ENCODE measurements at regions not wholly inside any gene's neighbourhood (a gene's known extent, or its start where the extent isn't known, plus 50 kb on each side); places are given as distances from the start of the nearest gene placed in this dataset.
A peak's percentile ranks its signal among the peaks of the same experiment; 100 is the strongest.
"Not testable (repeated sequence)": the region's sequence is repeated elsewhere in the genome, so short reads cannot be mapped to it uniquely, and the experiment has no call there.

DNA sequence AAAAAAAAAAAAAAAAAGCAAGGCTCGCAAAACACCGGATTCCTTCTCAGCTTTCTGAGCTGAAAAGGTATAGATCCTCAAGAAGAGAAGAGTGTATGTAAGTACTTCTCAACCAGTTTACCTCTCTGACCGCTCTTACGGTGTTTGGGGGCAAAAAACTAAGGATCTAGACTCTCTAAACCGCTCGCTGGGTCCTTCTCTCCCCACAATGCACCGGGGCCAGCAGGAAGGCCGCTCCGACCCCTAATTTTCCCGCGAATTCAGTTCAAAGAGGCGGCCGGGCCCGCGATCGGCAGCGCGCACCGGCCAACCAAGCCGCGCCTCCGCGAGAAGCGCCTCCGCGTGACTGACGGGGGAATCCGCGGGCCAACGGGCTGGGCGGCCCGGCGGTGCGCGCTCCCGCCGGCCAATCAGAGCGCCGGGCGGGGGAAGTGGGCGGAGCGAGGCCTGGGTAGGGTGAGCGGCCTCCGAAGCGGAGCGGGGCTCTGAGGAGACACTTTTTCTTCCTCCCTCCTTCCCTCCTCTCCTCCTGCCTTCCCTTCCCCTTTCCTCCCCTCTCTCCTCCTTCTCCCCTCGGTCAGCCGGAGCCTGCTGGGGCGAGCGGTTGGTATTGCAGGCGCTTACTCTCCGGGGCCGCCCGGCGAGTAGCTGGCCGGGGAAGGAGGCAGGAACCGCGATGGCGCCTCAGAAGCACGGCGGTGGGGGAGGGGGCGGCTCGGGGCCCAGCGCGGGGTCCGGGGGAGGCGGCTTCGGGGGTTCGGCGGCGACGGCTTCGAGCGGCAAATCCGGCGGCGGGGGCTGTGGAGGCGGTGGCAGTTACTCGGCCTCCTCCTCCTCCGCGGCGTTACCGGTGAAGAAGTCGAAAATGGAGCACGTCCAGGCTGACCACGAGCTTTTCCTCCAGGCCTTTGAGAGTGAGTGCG, 93.0 kb downstream of the CRLF3 start:
- POLR2A ChIA-PET; CTCF ChIA-PET; H3K36me3 ChIP-seq (ENCODE audit: control insufficient read depth in 4 of 4, insufficient read depth in 4 of 4, low read length in 3 of 4); H3K27me3 ChIP-seq (replicated peaks in 2 of 5; ENCODE audit: control insufficient read depth in 4 of 5, insufficient read depth in 5 of 5, low read length in 4 of 5); H3K9me3 ChIP-seq (ENCODE audit: control extremely low read depth in 1 of 5, control insufficient read depth in 4 of 5, insufficient read depth in 2 of 5, low read depth in 1 of 5, low read length in 4 of 5): not testable (repeated sequence)
- DNase-seq: peak; percentile 71 to 89 (median 85)
- peak overlapping the region; percentile 73 to 90 (median 76) for H3K4me3 ChIP-seq (ENCODE audit: control insufficient read depth in 1 of 7, extremely low read depth in 1 of 7, insufficient read depth in 4 of 7, low read depth in 2 of 7, low read length in 6 of 7)
- WGBS (ENCODE audit: insufficient coverage): 1% methylated on average over 36 of the region's 87 CpGs
- H3K4me1 ChIP-seq (ENCODE audit: control extremely low read depth in 1 of 4, control insufficient read depth in 4 of 4, insufficient read depth in 4 of 4, low read length in 3 of 4): peaks cover 3 to 38% (median 24%) of the 10 kb centered on the region in 4 experiments
- H3K27ac ChIP-seq (ENCODE audit: insufficient read depth in 1 of 2, low read depth in 1 of 2, low read length in 2 of 2, poor library complexity in 1 of 2, severe bottlenecking in 2 of 2): peak overlapping the region; percentile 70 to 86

DNA sequence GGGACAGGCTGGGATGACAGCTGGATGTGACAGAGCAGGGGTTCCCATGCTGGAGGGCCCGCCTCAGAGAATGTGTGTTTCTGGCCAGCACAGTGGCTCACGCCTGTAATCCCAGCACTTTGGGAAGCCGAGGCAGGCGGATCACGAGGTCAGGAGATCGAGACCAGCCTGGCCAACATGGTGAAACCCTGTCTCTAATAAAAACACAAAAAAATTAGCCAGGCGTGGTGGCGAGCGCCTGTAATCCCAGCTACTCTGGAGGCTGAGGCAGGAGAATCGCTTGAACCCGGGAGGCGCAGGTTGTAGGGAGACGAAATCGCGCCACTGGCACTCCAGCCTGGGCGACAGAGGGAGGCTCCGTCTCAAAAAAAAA, 93.7 kb downstream of the CRLF3 start:
- peaks cover 3 to 38% (median 24%) of the 10 kb centered on the region in 4 experiments for H3K4me1 ChIP-seq (ENCODE audit: control extremely low read depth in 1 of 4, control insufficient read depth in 4 of 4, insufficient read depth in 4 of 4, low read length in 3 of 4)
- CTCF ChIA-PET; H3K9me3 ChIP-seq (ENCODE audit: control extremely low read depth in 1 of 5, control insufficient read depth in 4 of 5, insufficient read depth in 2 of 5, low read depth in 1 of 5, low read length in 4 of 5); DNase-seq; H3K36me3 ChIP-seq (ENCODE audit: control insufficient read depth in 4 of 4, insufficient read depth in 4 of 4, low read length in 3 of 4); POLR2A ChIA-PET; H3K27me3 ChIP-seq (replicated peaks in 2 of 5; ENCODE audit: control insufficient read depth in 4 of 5, insufficient read depth in 5 of 5, low read length in 4 of 5): not testable (repeated sequence)
- WGBS (ENCODE audit: insufficient coverage): 34% methylated on average over 7 of the region's 17 CpGs
- H3K27ac ChIP-seq (ENCODE audit: insufficient read depth in 1 of 2, low read depth in 1 of 2, low read length in 2 of 2, poor library complexity in 1 of 2, severe bottlenecking in 2 of 2): peak overlapping the region in 1 of 2 experiments; percentile 86
- H3K4me3 ChIP-seq (ENCODE audit: control insufficient read depth in 1 of 7, extremely low read depth in 1 of 7, insufficient read depth in 4 of 7, low read depth in 2 of 7, low read length in 6 of 7): peak overlapping the region in 6 of 7 experiments; percentile 46 to 77 (median 56)

- POLR2A ChIA-PET: interaction anchor here (2.0 kb wide), 1 partner anchor 13 kb away, joined by 4 read pairs; no protein-coding TSS in a partner anchor
- H3K4me1 ChIP-seq (ENCODE audit: control extremely low read depth in 1 of 4, control insufficient read depth in 4 of 4, insufficient read depth in 4 of 4, low read length in 3 of 4): peaks cover 3 to 38% (median 24%) of the 10 kb centered on the region in 4 experiments
- H3K36me3 ChIP-seq (ENCODE audit: control insufficient read depth in 4 of 4, insufficient read depth in 4 of 4, low read length in 3 of 4); DNase-seq; H3K27ac ChIP-seq (ENCODE audit: insufficient read depth in 1 of 2, low read depth in 1 of 2, low read length in 2 of 2, poor library complexity in 1 of 2, severe bottlenecking in 2 of 2); H3K4me3 ChIP-seq (ENCODE audit: control insufficient read depth in 1 of 7, extremely low read depth in 1 of 7, insufficient read depth in 4 of 7, low read depth in 2 of 7, low read length in 6 of 7); CTCF ChIA-PET; H3K27me3 ChIP-seq (replicated peaks in 2 of 5; ENCODE audit: control insufficient read depth in 4 of 5, insufficient read depth in 5 of 5, low read length in 4 of 5); H3K9me3 ChIP-seq (ENCODE audit: control extremely low read depth in 1 of 5, control insufficient read depth in 4 of 5, insufficient read depth in 2 of 5, low read depth in 1 of 5, low read length in 4 of 5): not testable (repeated sequence)
- 97% methylated on average over 7 of the region's 8 CpGs for WGBS (ENCODE audit: insufficient coverage)
Measured at GRCh38 chr17:30730171-30730836, 94.2 kb downstream of the CRLF3 start.

DNA sequence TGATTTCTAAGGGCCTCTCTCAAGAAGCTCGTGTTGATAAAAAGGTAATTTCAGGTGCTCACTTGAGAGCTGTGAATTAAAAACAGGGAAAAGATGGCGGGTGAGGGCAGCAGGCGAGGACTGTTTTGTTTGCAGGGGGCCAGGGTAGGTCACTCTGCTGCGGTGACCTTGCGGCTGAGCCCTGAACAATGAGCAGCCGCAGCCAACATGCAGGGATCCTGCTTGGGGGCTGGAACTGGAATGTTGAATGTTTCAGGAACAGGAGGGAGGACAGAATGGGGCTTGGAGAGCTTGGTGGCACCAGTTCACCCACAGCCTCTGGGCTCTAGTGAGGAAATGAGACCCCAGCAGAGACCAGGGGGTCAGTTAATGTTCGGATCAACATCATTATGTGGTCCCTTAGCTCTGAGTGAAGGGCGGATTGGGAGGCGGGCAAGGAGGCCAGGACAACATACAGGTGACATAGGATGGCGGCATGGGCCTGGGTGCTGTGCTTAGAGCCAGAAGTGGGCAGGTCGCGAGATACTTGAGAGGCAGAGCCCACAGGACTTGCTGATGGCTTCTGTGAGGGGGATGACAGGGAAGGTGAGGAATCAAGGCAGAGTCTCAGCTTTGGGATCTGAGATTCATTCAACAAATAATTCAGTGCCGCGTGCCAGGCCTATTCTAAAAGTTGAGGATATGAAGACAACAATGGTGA, 94.9 kb downstream of the CRLF3 start:
- WGBS (ENCODE audit: insufficient coverage): 97% methylated on average over 12 of the region's 14 CpGs
- CTCF ChIA-PET: not testable (repeated sequence)

DNA sequence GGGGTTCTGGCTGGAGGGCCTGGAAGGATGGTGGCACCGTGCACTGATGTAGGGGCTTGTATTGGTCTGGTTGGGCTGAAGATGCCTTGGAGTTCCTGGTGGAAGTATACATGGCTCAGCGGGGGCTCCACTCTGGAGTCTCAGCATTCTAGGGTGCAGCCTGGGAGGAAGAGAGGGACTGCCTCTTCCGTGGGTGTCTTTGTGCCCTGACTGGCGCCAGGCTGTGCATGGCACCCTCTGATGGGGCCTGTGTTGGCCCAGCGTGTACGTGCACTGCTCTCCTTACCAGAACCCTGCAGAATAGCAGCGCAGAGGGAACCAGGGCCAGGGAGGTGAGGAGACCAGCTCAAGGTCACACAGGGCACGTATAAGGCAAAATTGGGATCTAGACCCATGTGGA, 97.0 kb downstream of the CRLF3 start:
- H3K4me3 ChIP-seq (ENCODE audit: control insufficient read depth in 1 of 7, extremely low read depth in 1 of 7, insufficient read depth in 4 of 7, low read depth in 2 of 7, low read length in 6 of 7); H3K36me3 ChIP-seq (ENCODE audit: control insufficient read depth in 4 of 4, insufficient read depth in 4 of 4, low read length in 3 of 4); H3K27me3 ChIP-seq (replicated peaks in 2 of 5; ENCODE audit: control insufficient read depth in 4 of 5, insufficient read depth in 5 of 5, low read length in 4 of 5); H3K27ac ChIP-seq (ENCODE audit: insufficient read depth in 1 of 2, low read depth in 1 of 2, low read length in 2 of 2, poor library complexity in 1 of 2, severe bottlenecking in 2 of 2); H3K9me3 ChIP-seq (ENCODE audit: control extremely low read depth in 1 of 5, control insufficient read depth in 4 of 5, insufficient read depth in 2 of 5, low read depth in 1 of 5, low read length in 4 of 5); DNase-seq: not testable (repeated sequence)
- 98% methylated on average over 6 of the region's 8 CpGs for WGBS (ENCODE audit: insufficient coverage)
- ChIA-PET POLR2A (interaction anchor here (0.6 kb wide), 1 partner anchor 189 kb away, joined by 3 read pairs; no protein-coding TSS in a partner anchor), CTCF (interaction anchor here (0.6 to 1.0 kb wide), 2 partner anchors 9 to 221 kb away, joined by 3 to 6 read pairs; no protein-coding TSS in a partner anchor)
- peaks cover 0 to 36% (median 21%) of the 10 kb centered on the region in 4 experiments for H3K4me1 ChIP-seq (ENCODE audit: control extremely low read depth in 1 of 4, control insufficient read depth in 4 of 4, insufficient read depth in 4 of 4, low read length in 3 of 4)

More for the DNA sequence above, 94.9 kb downstream of the CRLF3 start:
- DNase-seq; H3K36me3 ChIP-seq (ENCODE audit: control insufficient read depth in 4 of 4, insufficient read depth in 4 of 4, low read length in 3 of 4); H3K9me3 ChIP-seq (ENCODE audit: control extremely low read depth in 1 of 5, control insufficient read depth in 4 of 5, insufficient read depth in 2 of 5, low read depth in 1 of 5, low read length in 4 of 5); H3K4me3 ChIP-seq (ENCODE audit: control insufficient read depth in 1 of 7, extremely low read depth in 1 of 7, insufficient read depth in 4 of 7, low read depth in 2 of 7, low read length in 6 of 7); H3K27me3 ChIP-seq (replicated peaks in 2 of 5; ENCODE audit: control insufficient read depth in 4 of 5, insufficient read depth in 5 of 5, low read length in 4 of 5): not testable (repeated sequence)
- POLR2A ChIA-PET: interaction anchor here (2.0 kb wide), 1 partner anchor 13 kb away, joined by 4 read pairs; no protein-coding TSS in a partner anchor
- H3K27ac ChIP-seq (ENCODE audit: insufficient read depth in 1 of 2, low read depth in 1 of 2, low read length in 2 of 2, poor library complexity in 1 of 2, severe bottlenecking in 2 of 2): peak overlapping the region in 1 of 2 experiments; percentile 74
- peaks cover 3 to 37% (median 24%) of the 10 kb centered on the region in 4 experiments for H3K4me1 ChIP-seq (ENCODE audit: control extremely low read depth in 1 of 4, control insufficient read depth in 4 of 4, insufficient read depth in 4 of 4, low read length in 3 of 4)

- not testable (repeated sequence) for H3K4me3 ChIP-seq (ENCODE audit: control insufficient read depth in 1 of 7, extremely low read depth in 1 of 7, insufficient read depth in 4 of 7, low read depth in 2 of 7, low read length in 6 of 7); H3K27ac ChIP-seq (ENCODE audit: insufficient read depth in 1 of 2, low read depth in 1 of 2, low read length in 2 of 2, poor library complexity in 1 of 2, severe bottlenecking in 2 of 2); DNase-seq; H3K36me3 ChIP-seq (ENCODE audit: control insufficient read depth in 4 of 4, insufficient read depth in 4 of 4, low read length in 3 of 4); H3K27me3 ChIP-seq (replicated peaks in 2 of 5; ENCODE audit: control insufficient read depth in 4 of 5, insufficient read depth in 5 of 5, low read length in 4 of 5); H3K9me3 ChIP-seq (ENCODE audit: control extremely low read depth in 1 of 5, control insufficient read depth in 4 of 5, insufficient read depth in 2 of 5, low read depth in 1 of 5, low read length in 4 of 5)
- POLR2A ChIA-PET: interaction anchor here (0.6 kb wide), 1 partner anchor 190 kb away, joined by 3 read pairs; no protein-coding TSS in a partner anchor
- peaks cover 0 to 36% (median 21%) of the 10 kb centered on the region in 4 experiments for H3K4me1 ChIP-seq (ENCODE audit: control extremely low read depth in 1 of 4, control insufficient read depth in 4 of 4, insufficient read depth in 4 of 4, low read length in 3 of 4)
- CTCF ChIA-PET: interaction anchor here (1.0 to 1.4 kb wide), 2 partner anchors 8 to 10 kb away, joined by 6 read pairs; no protein-coding TSS in a partner anchor
- WGBS (ENCODE audit: insufficient coverage): 99% methylated on average over 11 of the region's 12 CpGs
Measured at GRCh38 chr17:30726734-30727133, 97.8 kb downstream of the CRLF3 start.
